ENCODE measurements at regions not wholly inside any gene's neighbourhood (a gene's known extent, or its start where the extent isn't known, plus 50 kb on each side); places are given as distances from the start of the nearest gene placed in this dataset.

GRCh38 chr5:74009502-74009901 lies 383.5 kb downstream of the ARHGEF28 start:
- Histone ChIP-seq H3K27me3 (ENCODE audit: insufficient read depth, low read length) (no peaks in the 10 kb centered on the region), H3K9me3 (ENCODE audit: low read depth, low read length) (no peaks in the 10 kb centered on the region), H3K79me2 (ENCODE audit: insufficient read depth, low read length) (no peaks in the 10 kb centered on the region), H3K4me2 (ENCODE audit: insufficient read depth, low read length) (no peak overlapping the region), H3K36me3 (ENCODE audit: insufficient read depth, low read length) (no peaks in the 10 kb centered on the region), H3K4me1 (ENCODE audit: insufficient read depth, low read length) (no peaks in the 10 kb centered on the region), H3K4me3 (ENCODE audit: insufficient read depth, low read length) (no peak overlapping the region), H3K27ac (ENCODE audit: low read depth, low read length) (no peak overlapping the region), H2AFZ (ENCODE audit: low read length) (no peak overlapping the region), H4K20me1 (ENCODE audit: insufficient read depth, low read length) (no peaks in the 10 kb centered on the region)
- TF ChIP-seq CTCF (IDR thresholded peaks at IDR 0.05; ENCODE audit: extremely low read depth, low read depth, low read length) = no peak
- DNase-seq (ENCODE audit: insufficient read length, low spot score, missing footprints) = no peak

DNA sequence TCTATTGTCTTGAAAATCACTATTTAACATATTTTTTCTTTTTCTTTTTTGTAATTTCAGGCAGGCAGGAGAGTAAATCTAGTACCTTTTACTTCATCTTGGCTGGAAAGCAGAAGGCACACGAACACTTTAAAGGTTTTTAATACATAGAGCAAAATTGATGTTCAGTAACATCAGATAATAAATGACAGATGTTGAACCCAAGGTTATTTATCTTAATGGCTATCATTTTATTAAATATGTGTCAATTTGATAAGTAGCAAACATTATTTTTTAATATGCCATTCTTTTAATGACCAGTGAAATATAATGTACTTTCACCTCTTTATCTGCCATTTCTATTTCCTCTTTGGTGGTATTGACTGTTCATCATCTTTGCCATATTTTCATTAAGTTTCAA lies 381.2 kb downstream of the ARHGEF28 start:
- Histone ChIP-seq H3K79me2 (ENCODE audit: insufficient read depth, low read length) (no peaks in the 10 kb centered on the region), H3K27me3 (ENCODE audit: insufficient read depth, low read length) (no peaks in the 10 kb centered on the region), H3K4me3 (ENCODE audit: insufficient read depth, low read length) (no peak overlapping the region)

GRCh38 chr5:73999297-73999696 lies 373.3 kb downstream of the ARHGEF28 start:
- no peak for DNase-seq (ENCODE audit: insufficient read length, low spot score, missing footprints)
- Histone ChIP-seq H3K4me2 (ENCODE audit: insufficient read depth, low read length) (no peak overlapping the region), H3K4me3 (ENCODE audit: insufficient read depth, low read length) (no peak overlapping the region), H4K20me1 (ENCODE audit: insufficient read depth, low read length) (no peaks in the 10 kb centered on the region), H3K9me3 (ENCODE audit: low read depth, low read length) (no peaks in the 10 kb centered on the region), H3K36me3 (ENCODE audit: insufficient read depth, low read length) (no peaks in the 10 kb centered on the region), H2AFZ (ENCODE audit: low read length) (no peak overlapping the region), H3K79me2 (ENCODE audit: insufficient read depth, low read length) (no peaks in the 10 kb centered on the region), H3K27me3 (ENCODE audit: insufficient read depth, low read length) (peaks cover 17% of the 10 kb centered on the region), H3K4me1 (ENCODE audit: insufficient read depth, low read length) (no peaks in the 10 kb centered on the region), H3K27ac (ENCODE audit: low read depth, low read length) (no peak overlapping the region)
- no peak for TF ChIP-seq CTCF (IDR thresholded peaks at IDR 0.05; ENCODE audit: extremely low read depth, low read depth, low read length)

More for the DNA sequence above, 381.2 kb downstream of the ARHGEF28 start:
- Histone ChIP-seq H3K9me3 (ENCODE audit: low read depth, low read length) (no peaks in the 10 kb centered on the region), H2AFZ (ENCODE audit: low read length) (no peak overlapping the region), H3K4me2 (ENCODE audit: insufficient read depth, low read length) (no peak overlapping the region), H3K4me1 (ENCODE audit: insufficient read depth, low read length) (no peaks in the 10 kb centered on the region), H3K36me3 (ENCODE audit: insufficient read depth, low read length) (no peaks in the 10 kb centered on the region), H3K27ac (ENCODE audit: low read depth, low read length) (no peak overlapping the region), H4K20me1 (ENCODE audit: insufficient read depth, low read length) (no peaks in the 10 kb centered on the region)
- no peak for DNase-seq (ENCODE audit: insufficient read length, low spot score, missing footprints)
- no peak for TF ChIP-seq CTCF (IDR thresholded peaks at IDR 0.05; ENCODE audit: extremely low read depth, low read depth, low read length)

GRCh38 chr5:73998489-73998888 lies 372.5 kb downstream of the ARHGEF28 start:
- Histone ChIP-seq H3K4me1 (ENCODE audit: insufficient read depth, low read length) (no peaks in the 10 kb centered on the region), H3K36me3 (ENCODE audit: insufficient read depth, low read length) (no peaks in the 10 kb centered on the region), H3K4me2 (ENCODE audit: insufficient read depth, low read length) (no peak overlapping the region), H3K9me3 (ENCODE audit: low read depth, low read length) (no peaks in the 10 kb centered on the region), H3K79me2 (ENCODE audit: insufficient read depth, low read length) (no peaks in the 10 kb centered on the region), H3K27me3 (ENCODE audit: insufficient read depth, low read length) (peaks cover 17% of the 10 kb centered on the region), H3K4me3 (ENCODE audit: insufficient read depth, low read length) (no peak overlapping the region), H3K27ac (ENCODE audit: low read depth, low read length) (no peak overlapping the region), H2AFZ (ENCODE audit: low read length) (no peak overlapping the region), H4K20me1 (ENCODE audit: insufficient read depth, low read length) (no peaks in the 10 kb centered on the region)
- TF ChIP-seq CTCF (IDR thresholded peaks at IDR 0.05; ENCODE audit: extremely low read depth, low read depth, low read length) = no peak
- no peak for DNase-seq (ENCODE audit: insufficient read length, low spot score, missing footprints)
